PC-9 (cell line): ENCODE measurements at regions not wholly inside any gene's neighbourhood (a gene's known extent, or its start where the extent isn't known, plus 50 kb on each side); places are given as distances from the start of the nearest gene placed in this dataset.

Source experiments
- CTCF ChIP-seq: fragments of 200-600 bp; sonication (generic); conservative IDR thresholded peaks from 2 replicates; pipeline ENCODE4 v1.6.1; 2017; ENCODE audit warnings: mixed run types, antibody characterized with exemption, mild to moderate bottlenecking, moderate library complexity
- EZH2 ChIP-seq: fragments of 200-600 bp; sonication (generic); IDR thresholded peaks from 2 replicates; pipeline ENCODE4 v1.8.0; 2017; ENCODE audit warnings: antibody characterized with exemption, low read depth

GRCh38 chr18:4994710-4995109 is 202.3 kb downstream of the AKAIN1 start:
- TF ChIP-seq EZH2 (no peak), CTCF (no peak)
